Mesendoderm (in vitro differentiated cells): ENCODE measurements at regions not wholly inside any gene's neighbourhood (a gene's known extent, or its start where the extent isn't known, plus 50 kb on each side); places are given as distances from the start of the nearest gene placed in this dataset.

ENCODE experiments used
- DNase-seq: peaks from one replicate; pipeline ENCODE4 v3.0.0; 2013
- H2AK5ac ChIP-seq: 2 replicates; pipeline ENCODE4 v1.6.1; 2013; ENCODE audit warnings: low read length, inconsistent platforms
- H2BK120ac ChIP-seq: 2 replicates; pipeline ENCODE4 v1.6.1; 2013; ENCODE audit warnings: low read depth, mild to moderate bottlenecking, low read length, moderate library complexity, mixed read lengths
- H2BK15ac ChIP-seq: replicated peaks from 2 replicates; pipeline ENCODE4 v1.6.1; 2013; ENCODE audit warnings: low read depth, mild to moderate bottlenecking, moderate library complexity
- H2BK5ac ChIP-seq: 2 replicates; pipeline ENCODE4 v1.6.1; 2013; ENCODE audit warnings: low read length, inconsistent platforms
- H3K18ac ChIP-seq: 2 replicates; pipeline ENCODE4 v1.6.1; 2013; ENCODE audit warnings: mild to moderate bottlenecking, low read length, mixed read lengths
- H3K23ac ChIP-seq: one replicate; pipeline ENCODE4 v1.6.1; 2013; ENCODE audit warnings: low read length
- H3K27ac ChIP-seq: 2 replicates; pipeline ENCODE4 v1.5.1; 2013; ENCODE audit warnings: low read depth, mild to moderate bottlenecking, inconsistent platforms, low read length, moderate library complexity
- H3K27me3 ChIP-seq: 2 replicates; pipeline ENCODE4 v1.6.1; 2013; ENCODE audit warnings: low read length, control low read depth, mild to moderate bottlenecking, inconsistent platforms; ENCODE audit not compliant: insufficient read depth, poor library complexity
- H3K36me3 ChIP-seq: 2 replicates; pipeline ENCODE4 v1.6.1; 2013; ENCODE audit warnings: low read length, inconsistent platforms; ENCODE audit not compliant: control insufficient read depth, insufficient read depth
- H3K4ac ChIP-seq: one replicate; pipeline ENCODE4 v1.6.1; 2013; ENCODE audit warnings: low read depth, mild to moderate bottlenecking, low read length, moderate library complexity
- H3K4me1 ChIP-seq: 2 replicates; pipeline ENCODE4 v1.6.1; 2013; ENCODE audit warnings: low read depth, low read length, inconsistent platforms; ENCODE audit not compliant: control insufficient read depth
- H3K4me2 ChIP-seq: 2 replicates; pipeline ENCODE4 v1.6.1; 2013; ENCODE audit warnings: low read length
- H3K4me3 ChIP-seq: 2 replicates; pipeline ENCODE4 v1.5.1; 2013; ENCODE audit warnings: mild to moderate bottlenecking, low read length
- H3K56ac ChIP-seq: one replicate; pipeline ENCODE4 v1.6.1; 2013; ENCODE audit warnings: low read length
- H3K79me1 ChIP-seq: 2 replicates; pipeline ENCODE4 v1.6.1; 2013; ENCODE audit warnings: low read length, inconsistent platforms
- H3K79me2 ChIP-seq: 2 replicates; pipeline ENCODE4 v1.6.1; 2013; ENCODE audit warnings: mild to moderate bottlenecking, low read length; ENCODE audit not compliant: control insufficient read depth, insufficient read depth
- H3K9ac ChIP-seq: 2 replicates; pipeline ENCODE4 v1.6.1; 2013; ENCODE audit warnings: low read length, inconsistent platforms
- H4K5ac ChIP-seq: one replicate; pipeline ENCODE4 v1.6.1; 2013; ENCODE audit warnings: low read length
- H4K8ac ChIP-seq: one replicate; pipeline ENCODE4 v1.6.1; 2013; ENCODE audit warnings: low read depth, mild to moderate bottlenecking, control low read depth, low read length, moderate library complexity
- WGBS: extraction: QIAGEN DNeasy Blood & Tissue Kit; methylation state at CpG from one replicate; pipeline ENCODE4 v1.1.7; 2013; ENCODE audit warnings: low lambda C conversion rate, missing lambda C conversion rate; ENCODE audit not compliant: insufficient coverage; ENCODE audit errors: extremely low coverage; 5-methylcytosine and 5-hydroxymethylcytosine counted together

- H3K27me3 ChIP-seq, result no peaks in the 10 kb centered on the region
- H2BK120ac ChIP-seq, result no peak overlapping the region
- no CpG with 5 or more reads among the region's 3 CpGs for WGBS
- no peak overlapping the region for H3K18ac ChIP-seq
- no peak overlapping the region for H3K56ac ChIP-seq
- H2AK5ac ChIP-seq, result no peak overlapping the region
- H3K79me1 ChIP-seq, result no peaks in the 10 kb centered on the region
- no peak overlapping the region for H4K5ac ChIP-seq
- no peak overlapping the region for H4K8ac ChIP-seq
- DNase-seq, result peak; percentile 23
- H3K23ac ChIP-seq, result no peak overlapping the region
- H3K36me3 ChIP-seq, result no peaks in the 10 kb centered on the region
- no peak overlapping the region for H2BK5ac ChIP-seq
- H3K4me3 ChIP-seq, result no peak overlapping the region
- H3K27ac ChIP-seq, result no peak overlapping the region
- H3K4me1 ChIP-seq, result no peaks in the 10 kb centered on the region
- H3K79me2 ChIP-seq, result no peaks in the 10 kb centered on the region
- H3K4ac ChIP-seq, result no peak overlapping the region
- no peak overlapping the region for H3K4me2 ChIP-seq
- H2BK15ac ChIP-seq, result no peak overlapping the region
- no peak overlapping the region for H3K9ac ChIP-seq
Measured at GRCh38 chr9:23590276-23591000, 235.6 kb downstream of the ELAVL2 start.

GRCh38 chr9:23594421-23594820 is 231.6 kb downstream of the ELAVL2 start:
- Histone ChIP-seq H3K4me3 (no peak overlapping the region), H2BK5ac (no peak overlapping the region), H3K23ac (no peak overlapping the region), H3K56ac (no peak overlapping the region), H3K27ac (no peak overlapping the region), H2BK120ac (no peak overlapping the region), H3K4me2 (no peak overlapping the region), H3K79me1 (no peaks in the 10 kb centered on the region), H4K8ac (no peak overlapping the region), H3K4ac (no peak overlapping the region), H3K9ac (no peak overlapping the region), H3K18ac (no peak overlapping the region), H3K4me1 (no peaks in the 10 kb centered on the region), H3K27me3 (no peaks in the 10 kb centered on the region), H4K5ac (no peak overlapping the region), H2AK5ac (no peak overlapping the region), H3K36me3 (no peaks in the 10 kb centered on the region), H3K79me2 (no peaks in the 10 kb centered on the region), H2BK15ac (no peak overlapping the region)
- DNase-seq, result no peak
- no CpG with 5 or more reads among the region's 1 CpG for WGBS

GRCh38 chr9:23596913-23597634 is 229.0 kb downstream of the ELAVL2 start:
- Histone ChIP-seq H3K18ac (no peak overlapping the region), H3K27ac (no peak overlapping the region), H3K79me2 (no peaks in the 10 kb centered on the region), H3K4me1 (no peaks in the 10 kb centered on the region), H3K9ac (no peak overlapping the region), H3K23ac (no peak overlapping the region), H3K4me3 (no peak overlapping the region), H2BK120ac (no peak overlapping the region), H3K79me1 (no peaks in the 10 kb centered on the region), H4K5ac (no peak overlapping the region), H3K4me2 (no peak overlapping the region), H2AK5ac (no peak overlapping the region), H4K8ac (no peak overlapping the region), H2BK15ac (no peak overlapping the region), H2BK5ac (no peak overlapping the region), H3K56ac (no peak overlapping the region), H3K27me3 (no peaks in the 10 kb centered on the region), H3K4ac (no peak overlapping the region), H3K36me3 (no peaks in the 10 kb centered on the region)
- DNase-seq, result no peak
- WGBS, result no CpG with 5 or more reads among the region's 3 CpGs

- no peaks in the 10 kb centered on the region for H3K4me1 ChIP-seq
- H2BK15ac ChIP-seq, result no peak overlapping the region
- H3K4me2 ChIP-seq, result no peak overlapping the region
- no peak overlapping the region for H4K8ac ChIP-seq
- no peak overlapping the region for H3K56ac ChIP-seq
- H3K18ac ChIP-seq, result no peak overlapping the region
- no peak overlapping the region for H3K9ac ChIP-seq
- H4K5ac ChIP-seq, result no peak overlapping the region
- no peak overlapping the region for H2AK5ac ChIP-seq
- no peaks in the 10 kb centered on the region for H3K36me3 ChIP-seq
- no peak overlapping the region for H2BK5ac ChIP-seq
- H3K4me3 ChIP-seq, result no peak overlapping the region
- no peak for DNase-seq
- H3K27ac ChIP-seq, result no peak overlapping the region
- no peaks in the 10 kb centered on the region for H3K27me3 ChIP-seq
- H3K79me1 ChIP-seq, result no peaks in the 10 kb centered on the region
- no peak overlapping the region for H3K4ac ChIP-seq
- H3K79me2 ChIP-seq, result no peaks in the 10 kb centered on the region
- WGBS, result no CpG with 5 or more reads among the region's 2 CpGs
- no peak overlapping the region for H3K23ac ChIP-seq
- no peak overlapping the region for H2BK120ac ChIP-seq
Measured at GRCh38 chr9:23598994-23599393, 227.0 kb downstream of the ELAVL2 start.

GRCh38 chr9:23603311-23603710 is 222.7 kb downstream of the ELAVL2 start:
- H3K18ac ChIP-seq, result no peak overlapping the region
- H2BK15ac ChIP-seq, result no peak overlapping the region
- no peak overlapping the region for H4K8ac ChIP-seq
- H3K4me3 ChIP-seq, result no peak overlapping the region
- no peak overlapping the region for H3K27ac ChIP-seq
- H3K4me2 ChIP-seq, result no peak overlapping the region
- H3K27me3 ChIP-seq, result no peaks in the 10 kb centered on the region
- no peak overlapping the region for H2BK120ac ChIP-seq
- H3K23ac ChIP-seq, result no peak overlapping the region
- no peak overlapping the region for H3K4ac ChIP-seq
- no peaks in the 10 kb centered on the region for H3K36me3 ChIP-seq
- no CpG with 5 or more reads among the region's 7 CpGs for WGBS
- H3K79me1 ChIP-seq, result no peaks in the 10 kb centered on the region
- no peak overlapping the region for H4K5ac ChIP-seq
- H2BK5ac ChIP-seq, result no peak overlapping the region
- DNase-seq, result no peak
- H3K4me1 ChIP-seq, result no peaks in the 10 kb centered on the region
- no peak overlapping the region for H2AK5ac ChIP-seq
- no peaks in the 10 kb centered on the region for H3K79me2 ChIP-seq
- no peak overlapping the region for H3K56ac ChIP-seq
- no peak overlapping the region for H3K9ac ChIP-seq
